Gastrocnemius medialis (tissue), 4 donors: ENCODE measurements at regions not wholly inside any gene's neighbourhood (a gene's known extent, or its start where the extent isn't known, plus 50 kb on each side); places are given as distances from the start of the nearest gene placed in this dataset.

Experiments used
- POLR2A ChIP-seq, 2 donors: fragments of 450-650 bp; IDR thresholded peaks; one replicate each; pipeline ENCODE4 v1.6.1; 2017; ENCODE audit warnings: antibody characterized with exemption in 2 of 2, mild to moderate bottlenecking in 2 of 2, moderate library complexity in 2 of 2
- TF ChIP-seq, protein P1 (sequence below), 5 experiments: fragments of 450-650 bp in 3 of 5; fragments of 200-600 bp in 2 of 5; sonication (generic) in 2 of 5; IDR thresholded peaks in 4 of 5; conservative IDR thresholded peaks in 1 of 5; 1 replicate in 4 of 5; 2 replicates in 1 of 5; pipeline ENCODE4 v1.5.1; 2016 to 2019; ENCODE audit warnings: antibody characterized with exemption in 5 of 5, mild to moderate bottlenecking in 3 of 5, moderate library complexity in 3 of 5

- TF ChIP-seq, protein P1, sequence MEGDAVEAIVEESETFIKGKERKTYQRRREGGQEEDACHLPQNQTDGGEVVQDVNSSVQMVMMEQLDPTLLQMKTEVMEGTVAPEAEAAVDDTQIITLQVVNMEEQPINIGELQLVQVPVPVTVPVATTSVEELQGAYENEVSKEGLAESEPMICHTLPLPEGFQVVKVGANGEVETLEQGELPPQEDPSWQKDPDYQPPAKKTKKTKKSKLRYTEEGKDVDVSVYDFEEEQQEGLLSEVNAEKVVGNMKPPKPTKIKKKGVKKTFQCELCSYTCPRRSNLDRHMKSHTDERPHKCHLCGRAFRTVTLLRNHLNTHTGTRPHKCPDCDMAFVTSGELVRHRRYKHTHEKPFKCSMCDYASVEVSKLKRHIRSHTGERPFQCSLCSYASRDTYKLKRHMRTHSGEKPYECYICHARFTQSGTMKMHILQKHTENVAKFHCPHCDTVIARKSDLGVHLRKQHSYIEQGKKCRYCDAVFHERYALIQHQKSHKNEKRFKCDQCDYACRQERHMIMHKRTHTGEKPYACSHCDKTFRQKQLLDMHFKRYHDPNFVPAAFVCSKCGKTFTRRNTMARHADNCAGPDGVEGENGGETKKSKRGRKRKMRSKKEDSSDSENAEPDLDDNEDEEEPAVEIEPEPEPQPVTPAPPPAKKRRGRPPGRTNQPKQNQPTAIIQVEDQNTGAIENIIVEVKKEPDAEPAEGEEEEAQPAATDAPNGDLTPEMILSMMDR (IDR thresholded peaks at IDR 0.05 in 4 of 5, conservative IDR thresholded peaks at IDR 0.05 in 1 of 5) = no peak
- TF ChIP-seq POLR2A (IDR thresholded peaks at IDR 0.05) = no peak
These were observed 132.6 kb upstream of the PGR start for GRCh38 chr11:101262258-101262657.
